ENCODE measurements at regions not wholly inside any gene's neighbourhood (a gene's known extent, or its start where the extent isn't known, plus 50 kb on each side); places are given as distances from the start of the nearest gene placed in this dataset.

DNA sequence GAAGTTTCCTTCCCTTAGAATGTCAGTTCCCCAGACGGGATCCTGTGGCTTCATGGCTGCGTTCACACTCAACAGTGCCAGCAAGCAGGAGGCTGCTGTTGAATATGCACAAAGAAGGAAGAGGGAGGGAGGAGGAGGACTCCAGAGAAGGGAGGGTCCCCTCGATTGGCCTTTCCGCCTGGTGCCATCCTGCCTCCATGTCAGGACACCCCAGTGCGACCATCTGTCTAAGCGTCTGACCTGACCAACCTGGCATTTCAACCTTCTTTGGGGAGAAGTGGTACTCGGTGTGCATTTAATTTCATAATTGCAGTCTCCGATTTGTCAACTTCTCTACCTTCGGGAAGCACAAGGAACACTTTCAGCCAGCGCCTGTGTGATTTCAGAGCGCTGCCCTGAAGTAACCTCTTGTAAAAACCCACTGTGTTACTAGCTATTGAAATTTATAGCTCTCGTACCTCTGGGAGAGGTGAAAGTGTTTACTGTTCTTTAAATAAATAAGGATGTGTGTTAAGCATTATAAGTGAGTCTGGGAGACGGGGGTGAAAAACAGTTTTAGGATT is 1491.9 kb downstream of the TBC1D22A start:
- Histone ChIP-seq H3K27me3 (ENCODE audit: insufficient read depth, poor library complexity, severe bottlenecking) (no peaks in the 10 kb centered on the region), H3K4me3 (replicated peaks; ENCODE audit: insufficient read depth, low read length) (no peak overlapping the region), H3K27ac (replicated peaks) (no peak overlapping the region)
- no peak for TF ChIP-seq GABPA (IDR thresholded peaks at IDR 0.05; ENCODE audit: low read depth)
- TF ChIP-seq, protein P1, sequence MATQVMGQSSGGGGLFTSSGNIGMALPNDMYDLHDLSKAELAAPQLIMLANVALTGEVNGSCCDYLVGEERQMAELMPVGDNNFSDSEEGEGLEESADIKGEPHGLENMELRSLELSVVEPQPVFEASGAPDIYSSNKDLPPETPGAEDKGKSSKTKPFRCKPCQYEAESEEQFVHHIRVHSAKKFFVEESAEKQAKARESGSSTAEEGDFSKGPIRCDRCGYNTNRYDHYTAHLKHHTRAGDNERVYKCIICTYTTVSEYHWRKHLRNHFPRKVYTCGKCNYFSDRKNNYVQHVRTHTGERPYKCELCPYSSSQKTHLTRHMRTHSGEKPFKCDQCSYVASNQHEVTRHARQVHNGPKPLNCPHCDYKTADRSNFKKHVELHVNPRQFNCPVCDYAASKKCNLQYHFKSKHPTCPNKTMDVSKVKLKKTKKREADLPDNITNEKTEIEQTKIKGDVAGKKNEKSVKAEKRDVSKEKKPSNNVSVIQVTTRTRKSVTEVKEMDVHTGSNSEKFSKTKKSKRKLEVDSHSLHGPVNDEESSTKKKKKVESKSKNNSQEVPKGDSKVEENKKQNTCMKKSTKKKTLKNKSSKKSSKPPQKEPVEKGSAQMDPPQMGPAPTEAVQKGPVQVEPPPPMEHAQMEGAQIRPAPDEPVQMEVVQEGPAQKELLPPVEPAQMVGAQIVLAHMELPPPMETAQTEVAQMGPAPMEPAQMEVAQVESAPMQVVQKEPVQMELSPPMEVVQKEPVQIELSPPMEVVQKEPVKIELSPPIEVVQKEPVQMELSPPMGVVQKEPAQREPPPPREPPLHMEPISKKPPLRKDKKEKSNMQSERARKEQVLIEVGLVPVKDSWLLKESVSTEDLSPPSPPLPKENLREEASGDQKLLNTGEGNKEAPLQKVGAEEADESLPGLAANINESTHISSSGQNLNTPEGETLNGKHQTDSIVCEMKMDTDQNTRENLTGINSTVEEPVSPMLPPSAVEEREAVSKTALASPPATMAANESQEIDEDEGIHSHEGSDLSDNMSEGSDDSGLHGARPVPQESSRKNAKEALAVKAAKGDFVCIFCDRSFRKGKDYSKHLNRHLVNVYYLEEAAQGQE (IDR thresholded peaks at IDR 0.05; ENCODE audit: insufficient replicate concordance, low read depth): no peak
- TF ChIP-seq POLR2AphosphoS5 (IDR thresholded peaks at IDR 0.05; ENCODE audit: low read depth): no peak
- no peak for TF ChIP-seq SPI1 (IDR thresholded peaks at IDR 0.05; ENCODE audit: borderline replicate concordance, low read depth)
- TF ChIP-seq CTCF (IDR thresholded peaks at IDR 0.05; ENCODE audit: insufficient read depth, low read length): no peak
- DNase-seq (ENCODE audit: low read depth in 1 of 2, low spot score in 1 of 2): no peak

- TF ChIP-seq POLR2AphosphoS5 (IDR thresholded peaks at IDR 0.05; ENCODE audit: low read depth) (no peak), GABPA (IDR thresholded peaks at IDR 0.05; ENCODE audit: low read depth) (no peak), CTCF (IDR thresholded peaks at IDR 0.05; ENCODE audit: insufficient read depth, low read length) (no peak), SPI1 (IDR thresholded peaks at IDR 0.05; ENCODE audit: borderline replicate concordance, low read depth) (no peak)
- TF ChIP-seq, protein P1 (IDR thresholded peaks at IDR 0.05; ENCODE audit: insufficient replicate concordance, low read depth): no peak
- no peak overlapping the region for H3K4me3 ChIP-seq (replicated peaks; ENCODE audit: insufficient read depth, low read length)
- no peak overlapping the region for H3K27ac ChIP-seq (replicated peaks)
- DNase-seq (ENCODE audit: low read depth in 1 of 2, low spot score in 1 of 2): no peak
- H3K27me3 ChIP-seq (ENCODE audit: insufficient read depth, poor library complexity, severe bottlenecking): no peaks in the 10 kb centered on the region
Measured at GRCh38 chr22:48253573-48253972, 1491.1 kb downstream of the TBC1D22A start.

GRCh38 chr22:48253136-48253535 is 1490.7 kb downstream of the TBC1D22A start:
- Histone ChIP-seq H3K4me3 (replicated peaks; ENCODE audit: insufficient read depth, low read length) (no peak overlapping the region), H3K27me3 (ENCODE audit: insufficient read depth, poor library complexity, severe bottlenecking) (no peaks in the 10 kb centered on the region), H3K27ac (replicated peaks) (no peak overlapping the region)
- no peak for DNase-seq (ENCODE audit: low read depth in 1 of 2, low spot score in 1 of 2)
- TF ChIP-seq CTCF (IDR thresholded peaks at IDR 0.05; ENCODE audit: insufficient read depth, low read length): no peak
- no peak for TF ChIP-seq GABPA (IDR thresholded peaks at IDR 0.05; ENCODE audit: low read depth)
- TF ChIP-seq POLR2AphosphoS5 (IDR thresholded peaks at IDR 0.05; ENCODE audit: low read depth): no peak
- no peak for TF ChIP-seq SPI1 (IDR thresholded peaks at IDR 0.05; ENCODE audit: borderline replicate concordance, low read depth)
- TF ChIP-seq, protein P1 (IDR thresholded peaks at IDR 0.05; ENCODE audit: insufficient replicate concordance, low read depth): no peak

Measured in HL-60 (cell line).